CD14-positive monocyte (primary cell): ENCODE measurements at regions not wholly inside any gene's neighbourhood (a gene's known extent, or its start where the extent isn't known, plus 50 kb on each side); places are given as distances from the start of the nearest gene placed in this dataset.

Experiments
- DNase-seq, 3 donors: peaks; one replicate each; pipeline ENCODE4 v3.0.0-alpha.2; 2011 to 2022
- H2AFZ ChIP-seq: 2 replicates; pipeline ENCODE4 v1.6.0; 2012; ENCODE audit warnings: mild to moderate bottlenecking, low read depth, low read length, inconsistent platforms; ENCODE audit not compliant: insufficient read depth, poor library complexity, severe bottlenecking
- H3K27ac ChIP-seq, 2 donors: 1 replicate in 1 of 2; 2 replicates in 1 of 2; pipeline ENCODE4 v1.5.1; 2012 to 2013; ENCODE audit warnings: low read length in 2 of 2, control low read depth in 1 of 2, inconsistent platforms in 1 of 2, low read depth in 1 of 2, mild to moderate bottlenecking in 1 of 2
- H3K27me3 ChIP-seq, 2 donors: one replicate each; pipeline versions ENCODE4 v1.6.0 to v1.6.1; 2011 to 2013; ENCODE audit warnings: low read length in 2 of 2; ENCODE audit not compliant: control insufficient read depth in 2 of 2, insufficient read depth in 2 of 2
- H3K36me3 ChIP-seq, 2 donors: replicated peaks in 1 of 2; 1 replicate in 1 of 2; 2 replicates in 1 of 2; pipeline versions ENCODE4 v1.5.1 to v1.6.1; 2012 to 2013; ENCODE audit warnings: low read length in 2 of 2, control low read depth in 1 of 2, inconsistent platforms in 1 of 2, mild to moderate bottlenecking in 1 of 2; ENCODE audit not compliant: insufficient read depth in 2 of 2, control insufficient read depth in 1 of 2
- H3K4me1 ChIP-seq, 2 donors: 1 replicate in 1 of 2; 2 replicates in 1 of 2; pipeline versions ENCODE4 v1.5.1 to v1.6.1; 2012 to 2013; ENCODE audit warnings: low read length in 2 of 2, control low read depth in 1 of 2, inconsistent platforms in 1 of 2, mild to moderate bottlenecking in 1 of 2, moderate library complexity in 1 of 2; ENCODE audit not compliant: insufficient read depth in 2 of 2, control insufficient read depth in 1 of 2
- H3K4me2 ChIP-seq: replicated peaks from 2 replicates; pipeline ENCODE3; 2012; ENCODE audit warnings: low read length, moderate library complexity, mild to moderate bottlenecking; ENCODE audit not compliant: poor library complexity, severe bottlenecking; ENCODE audit errors: extremely low read depth
- H3K4me3 ChIP-seq, 3 experiments: fragments of 200-600 bp in 1 of 3; sonication (generic) in 1 of 3; replicated peaks in 1 of 3; 1 replicate in 2 of 3; 2 replicates in 1 of 3; pipeline ENCODE4 v1.5.1; 2011 to 2013; ENCODE audit warnings: low read length in 3 of 3, mild to moderate bottlenecking in 3 of 3, control low read depth in 2 of 3, low read depth in 2 of 3, inconsistent platforms in 1 of 3, moderate library complexity in 1 of 3
- H3K79me2 ChIP-seq: 2 replicates; pipeline ENCODE4 v1.6.0; 2012; ENCODE audit warnings: mild to moderate bottlenecking, control low read depth, inconsistent platforms, low read length, moderate library complexity; ENCODE audit not compliant: insufficient read depth
- H3K9ac ChIP-seq: 2 replicates; pipeline ENCODE4 v1.6.0; 2017; ENCODE audit warnings: low read length, mild to moderate bottlenecking; ENCODE audit not compliant: insufficient read depth, poor library complexity, severe bottlenecking
- H3K9me3 ChIP-seq, 2 donors: replicated peaks in 1 of 2; 1 replicate in 1 of 2; 2 replicates in 1 of 2; pipeline versions ENCODE4 v1.5.1 to v1.6.1; 2012 to 2013; ENCODE audit warnings: low read length in 2 of 2, control low read depth in 1 of 2; ENCODE audit not compliant: control insufficient read depth in 1 of 2, insufficient read depth in 1 of 2
- H4K20me1 ChIP-seq: 2 replicates; pipeline ENCODE4 v1.6.0; 2012; ENCODE audit warnings: mild to moderate bottlenecking, low read length, control low read depth, moderate library complexity; ENCODE audit not compliant: insufficient read depth
- H3K27ac Mint-ChIP-seq, 7 donors: one replicate each; pipeline ENCODE4 v1.8.0; 2020; ENCODE audit warnings: mild to moderate bottlenecking in 7 of 7, mixed read lengths in 7 of 7, moderate library complexity in 6 of 7, inconsistent platforms in 2 of 7
- H3K27me3 Mint-ChIP-seq, 3 donors: one replicate each; pipeline ENCODE4 v1.8.0; 2021 to 2022; ENCODE audit warnings: low read depth in 3 of 3, mild to moderate bottlenecking in 3 of 3, mixed read lengths in 3 of 3, moderate library complexity in 3 of 3, inconsistent platforms in 1 of 3
- H3K36me3 Mint-ChIP-seq, 2 donors: one replicate each; pipeline ENCODE4 v1.8.0; 2020; ENCODE audit warnings: mixed read lengths in 2 of 2, inconsistent platforms in 1 of 2, mild to moderate bottlenecking in 1 of 2
- H3K4me1 Mint-ChIP-seq: one replicate; pipeline ENCODE4 v1.8.0; 2020; ENCODE audit warnings: mild to moderate bottlenecking, mixed read lengths
- H3K4me3 Mint-ChIP-seq, 2 donors: one replicate each; pipeline ENCODE4 v1.8.0; 2020; ENCODE audit warnings: mild to moderate bottlenecking in 2 of 2, mixed read lengths in 2 of 2, moderate library complexity in 1 of 2
- H3K9me3 Mint-ChIP-seq, 7 donors: one replicate each; pipeline ENCODE4 v1.8.0; 2020 to 2022; ENCODE audit warnings: mixed read lengths in 7 of 7, mild to moderate bottlenecking in 6 of 7, moderate library complexity in 6 of 7, inconsistent platforms in 2 of 7
- WGBS: methylation state at CpG from one replicate; pipeline ENCODE4 v1.1.5; 2013; ENCODE audit warnings: missing lambda C conversion rate; ENCODE audit not compliant: insufficient coverage; 5-methylcytosine and 5-hydroxymethylcytosine counted together
- intact Hi-C, 2 donors: fragments of 100-400 bp; cut with micrococcal nuclease; formaldehyde crosslinking; loops; one replicate each; pipeline versions ENCODE4 v1.15.0 to v1.15.1; 2023
- TF ChIP-seq, protein P1 (sequence below): fragments of 200-600 bp; IDR thresholded peaks from one replicate; pipeline ENCODE4 v1.8.0; 2022; ENCODE audit warnings: antibody characterized with exemption, mild to moderate bottlenecking

DNA sequence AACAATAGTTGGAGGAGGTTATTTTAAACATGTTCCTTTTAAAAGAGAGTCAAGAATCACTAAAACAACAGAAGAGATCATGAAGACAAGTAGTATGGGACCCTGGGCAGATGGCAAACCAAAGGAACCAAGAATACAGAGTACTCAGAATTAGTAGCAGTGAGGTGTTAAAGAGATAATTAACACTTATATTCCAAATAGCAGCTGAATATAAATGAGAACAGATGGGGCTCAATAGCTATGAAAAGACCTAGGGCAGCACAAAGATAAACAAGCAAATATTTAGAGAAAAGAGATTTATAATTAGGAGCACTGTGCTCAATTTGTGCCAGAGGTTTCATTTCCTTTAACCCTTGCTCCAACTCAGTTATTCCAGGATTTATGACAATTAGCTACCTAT lies 159.1 kb downstream of the FAM114A2 start:
- intact Hi-C loops: no loop called here
- Histone ChIP-seq H3K9ac (no peak overlapping the region), H3K27me3 (no peaks in the 10 kb centered on the region), H3K36me3 (no peaks in the 10 kb centered on the region), H3K4me3 (no peak overlapping the region), H3K27ac (no peak overlapping the region), H3K9me3 (no peaks in the 10 kb centered on the region), H2AFZ (no peak overlapping the region), H4K20me1 (no peaks in the 10 kb centered on the region), H3K4me2 (no peak overlapping the region), H3K79me2 (no peaks in the 10 kb centered on the region), H3K4me1 (no peaks in the 10 kb centered on the region)
- TF ChIP-seq, protein P1, sequence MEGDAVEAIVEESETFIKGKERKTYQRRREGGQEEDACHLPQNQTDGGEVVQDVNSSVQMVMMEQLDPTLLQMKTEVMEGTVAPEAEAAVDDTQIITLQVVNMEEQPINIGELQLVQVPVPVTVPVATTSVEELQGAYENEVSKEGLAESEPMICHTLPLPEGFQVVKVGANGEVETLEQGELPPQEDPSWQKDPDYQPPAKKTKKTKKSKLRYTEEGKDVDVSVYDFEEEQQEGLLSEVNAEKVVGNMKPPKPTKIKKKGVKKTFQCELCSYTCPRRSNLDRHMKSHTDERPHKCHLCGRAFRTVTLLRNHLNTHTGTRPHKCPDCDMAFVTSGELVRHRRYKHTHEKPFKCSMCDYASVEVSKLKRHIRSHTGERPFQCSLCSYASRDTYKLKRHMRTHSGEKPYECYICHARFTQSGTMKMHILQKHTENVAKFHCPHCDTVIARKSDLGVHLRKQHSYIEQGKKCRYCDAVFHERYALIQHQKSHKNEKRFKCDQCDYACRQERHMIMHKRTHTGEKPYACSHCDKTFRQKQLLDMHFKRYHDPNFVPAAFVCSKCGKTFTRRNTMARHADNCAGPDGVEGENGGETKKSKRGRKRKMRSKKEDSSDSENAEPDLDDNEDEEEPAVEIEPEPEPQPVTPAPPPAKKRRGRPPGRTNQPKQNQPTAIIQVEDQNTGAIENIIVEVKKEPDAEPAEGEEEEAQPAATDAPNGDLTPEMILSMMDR: no peak
- no peaks in the 10 kb centered on the region for H3K4me1 Mint-ChIP-seq
- H3K27ac Mint-ChIP-seq: no peak overlapping the region
- H3K4me3 Mint-ChIP-seq: no peak overlapping the region
- no peaks in the 10 kb centered on the region for H3K36me3 Mint-ChIP-seq
- peaks cover 0 to 1% (median 0%) of the 10 kb centered on the region in 3 donors for H3K27me3 Mint-ChIP-seq
- DNase-seq: no peak
- H3K9me3 Mint-ChIP-seq: no peaks in the 10 kb centered on the region

DNA sequence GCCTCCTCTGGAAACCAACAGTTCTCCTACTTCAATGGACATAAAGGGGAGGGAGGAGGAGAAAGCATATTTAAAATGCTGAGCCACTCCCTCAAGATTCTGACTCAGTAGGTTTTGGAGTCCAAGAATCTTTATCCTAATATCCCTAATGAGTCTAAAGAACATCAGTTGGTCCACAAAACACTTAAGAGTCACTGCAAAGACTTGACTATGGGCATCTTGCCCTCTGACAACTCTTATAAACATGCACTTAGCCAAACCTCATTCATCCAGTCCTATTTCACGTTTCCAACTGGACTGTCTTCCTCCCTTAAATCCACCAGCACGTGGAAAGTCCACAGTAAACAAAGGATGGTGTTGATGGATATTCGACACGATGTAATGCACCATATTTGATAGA lies 172.5 kb downstream of the FAM114A2 start:
- Mint-ChIP-seq H3K9me3 (peaks cover 0 to 6% (median 4%) of the 10 kb centered on the region in 7 donors), H3K27ac (peak overlapping the region in 2 of 7 donors; percentile 10 to 16)
- TF ChIP-seq, protein P1: no peak

More for the DNA sequence above, 172.5 kb downstream of the FAM114A2 start:
- no CpG with 5 or more reads among the region's 4 CpGs for WGBS
- intact Hi-C loops: no loop called here
- Histone ChIP-seq H3K4me2 (no peak overlapping the region), H3K27ac (no peak overlapping the region), H3K36me3 (no peaks in the 10 kb centered on the region), H3K4me1 (no peaks in the 10 kb centered on the region), H3K79me2 (no peaks in the 10 kb centered on the region), H4K20me1 (no peaks in the 10 kb centered on the region), H3K9me3 (no peaks in the 10 kb centered on the region), H2AFZ (no peak overlapping the region), H3K9ac (no peak overlapping the region), H3K4me3 (no peak overlapping the region), H3K27me3 (no peaks in the 10 kb centered on the region)
- H3K27me3 Mint-ChIP-seq: peaks cover 0 to 2% (median 0%) of the 10 kb centered on the region in 3 donors
- H3K4me3 Mint-ChIP-seq: no peak overlapping the region
- no peak for DNase-seq
- no peaks in the 10 kb centered on the region for H3K4me1 Mint-ChIP-seq
- no peaks in the 10 kb centered on the region for H3K36me3 Mint-ChIP-seq
